Mucosa of stomach (tissue), 1 donor: ENCODE measurements at regions not wholly inside any gene's neighbourhood (a gene's known extent, or its start where the extent isn't known, plus 50 kb on each side); places are given as distances from the start of the nearest gene placed in this dataset.

Source experiments
- H3K27me3 ChIP-seq: one replicate; pipeline ENCODE4 v1.7.0; 2013; ENCODE audit warnings: mild to moderate bottlenecking, low read length; ENCODE audit not compliant: control insufficient read depth, insufficient read depth
- H3K36me3 ChIP-seq: one replicate; pipeline ENCODE4 v1.7.0; 2013; ENCODE audit warnings: low read length; ENCODE audit not compliant: control insufficient read depth, insufficient read depth
- H3K4me1 ChIP-seq: one replicate; pipeline ENCODE4 v1.7.0; 2013; ENCODE audit warnings: mild to moderate bottlenecking, low read length; ENCODE audit not compliant: control insufficient read depth, insufficient read depth
- H3K4me3 ChIP-seq: one replicate; pipeline ENCODE4 v1.7.0; 2013; ENCODE audit warnings: low read length
- H3K9ac ChIP-seq: one replicate; pipeline ENCODE4 v1.7.0; 2013; ENCODE audit warnings: mild to moderate bottlenecking, low read length, moderate library complexity
- H3K9me3 ChIP-seq: one replicate; pipeline ENCODE4 v1.7.0; 2013; ENCODE audit warnings: mild to moderate bottlenecking, low read length, moderate library complexity; ENCODE audit not compliant: control insufficient read depth
- donor health status: Pancreatic carcinoma.

DNA sequence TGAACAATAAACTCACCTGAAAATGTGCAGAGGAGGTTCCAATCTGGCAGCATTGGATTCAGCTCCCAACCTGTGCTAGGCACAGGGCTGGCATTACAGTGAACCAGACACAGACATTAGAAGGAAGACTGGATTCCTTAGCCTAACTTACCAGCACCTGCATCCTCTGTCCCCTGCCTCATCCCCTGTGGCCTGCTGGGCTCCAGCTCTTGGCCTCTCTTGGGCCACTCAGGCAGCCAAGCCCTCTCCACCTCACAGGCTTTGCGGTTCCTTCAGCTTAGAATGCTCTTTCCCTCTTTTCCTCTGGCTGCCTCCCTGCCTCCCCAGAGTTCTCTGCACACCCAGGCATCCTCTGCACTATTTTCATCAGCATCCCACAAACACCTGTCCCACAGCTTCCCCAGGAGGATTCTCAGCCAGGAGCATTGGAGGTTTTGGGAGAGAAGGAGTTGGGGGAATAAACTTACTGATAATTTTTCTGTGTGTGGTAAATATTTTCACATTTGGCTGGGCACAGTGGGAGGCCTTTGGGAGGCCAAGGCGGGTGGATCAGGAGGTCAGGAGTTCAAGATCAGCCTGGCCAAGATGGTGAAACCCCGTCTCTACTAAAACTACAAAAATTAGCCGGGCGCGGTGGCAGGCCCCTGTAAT, 132.0 kb downstream of the INHBB start:
- no peaks in the 10 kb centered on the region for H3K27me3 ChIP-seq

DNA sequence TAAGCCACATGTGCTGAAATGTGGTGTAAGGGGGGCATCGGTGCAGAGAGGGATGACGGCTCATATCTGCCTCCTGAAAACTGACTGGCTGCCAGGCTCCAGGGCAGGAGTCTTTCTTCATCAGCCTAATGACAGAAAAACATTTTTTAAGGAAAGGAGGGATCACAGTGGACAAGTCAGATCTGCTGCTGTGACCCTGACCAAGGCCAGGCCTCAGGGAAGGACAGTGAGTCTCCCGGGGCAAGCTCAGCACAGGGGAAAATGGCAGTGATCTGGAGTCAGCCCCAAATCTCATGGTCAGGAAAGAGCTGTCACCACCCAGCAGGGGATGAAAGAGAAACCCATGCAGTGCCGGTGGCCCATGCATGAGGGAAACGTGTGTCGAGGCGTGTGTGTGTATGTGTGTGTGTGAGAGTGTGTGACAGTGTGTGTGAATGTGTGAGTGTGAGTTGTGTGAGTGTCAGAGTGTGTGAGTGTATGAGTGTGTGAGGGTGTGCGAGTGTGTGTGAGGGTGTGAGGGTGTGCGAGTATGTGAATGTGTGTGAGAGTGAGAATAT, 134.5 kb downstream of the INHBB start:
- no peaks in the 10 kb centered on the region for H3K9me3 ChIP-seq
- H3K4me3 ChIP-seq = no peak overlapping the region
- no peaks in the 10 kb centered on the region for H3K36me3 ChIP-seq
- peaks cover 7% of the 10 kb centered on the region for H3K27me3 ChIP-seq
- H3K9ac ChIP-seq = no peak overlapping the region
- peaks cover 10% of the 10 kb centered on the region for H3K4me1 ChIP-seq

More for the DNA sequence above, 132.0 kb downstream of the INHBB start:
- H3K9ac ChIP-seq = no peak overlapping the region
- no peaks in the 10 kb centered on the region for H3K9me3 ChIP-seq
- no peak overlapping the region for H3K4me3 ChIP-seq
- no peaks in the 10 kb centered on the region for H3K36me3 ChIP-seq
- peaks cover 20% of the 10 kb centered on the region for H3K4me1 ChIP-seq

DNA sequence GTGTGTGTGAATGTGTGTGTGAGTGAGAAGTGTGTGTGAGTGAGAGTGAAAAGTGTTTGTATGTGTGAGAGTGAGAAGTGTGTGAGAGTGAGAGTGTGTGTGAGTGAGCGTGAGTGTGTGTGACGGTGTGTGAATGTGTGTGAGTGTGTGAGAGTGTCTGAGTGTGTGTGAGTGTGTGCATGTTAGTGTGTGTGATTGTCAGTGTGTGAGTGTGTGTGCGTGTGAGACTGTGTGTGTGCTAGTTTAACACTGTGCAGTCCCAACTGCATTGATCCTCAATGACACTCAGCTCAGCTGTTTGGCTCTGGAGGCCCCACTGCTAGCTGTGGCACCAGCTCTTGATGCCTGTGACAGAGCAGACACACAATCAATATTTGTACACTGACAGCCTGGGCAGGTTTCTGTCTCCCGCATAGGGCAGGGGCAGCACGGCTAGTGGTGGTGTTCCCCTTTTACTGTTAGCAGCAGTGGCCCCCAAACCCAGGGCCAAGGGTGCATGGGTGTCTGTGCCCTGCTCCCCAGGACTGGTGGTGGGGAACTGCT, 135.0 kb downstream of the INHBB start:
- Histone ChIP-seq H3K27me3 (peaks cover 7% of the 10 kb centered on the region), H3K36me3 (no peaks in the 10 kb centered on the region), H3K9ac (no peak overlapping the region), H3K4me3 (no peak overlapping the region), H3K4me1 (peaks cover 10% of the 10 kb centered on the region), H3K9me3 (no peaks in the 10 kb centered on the region)

DNA sequence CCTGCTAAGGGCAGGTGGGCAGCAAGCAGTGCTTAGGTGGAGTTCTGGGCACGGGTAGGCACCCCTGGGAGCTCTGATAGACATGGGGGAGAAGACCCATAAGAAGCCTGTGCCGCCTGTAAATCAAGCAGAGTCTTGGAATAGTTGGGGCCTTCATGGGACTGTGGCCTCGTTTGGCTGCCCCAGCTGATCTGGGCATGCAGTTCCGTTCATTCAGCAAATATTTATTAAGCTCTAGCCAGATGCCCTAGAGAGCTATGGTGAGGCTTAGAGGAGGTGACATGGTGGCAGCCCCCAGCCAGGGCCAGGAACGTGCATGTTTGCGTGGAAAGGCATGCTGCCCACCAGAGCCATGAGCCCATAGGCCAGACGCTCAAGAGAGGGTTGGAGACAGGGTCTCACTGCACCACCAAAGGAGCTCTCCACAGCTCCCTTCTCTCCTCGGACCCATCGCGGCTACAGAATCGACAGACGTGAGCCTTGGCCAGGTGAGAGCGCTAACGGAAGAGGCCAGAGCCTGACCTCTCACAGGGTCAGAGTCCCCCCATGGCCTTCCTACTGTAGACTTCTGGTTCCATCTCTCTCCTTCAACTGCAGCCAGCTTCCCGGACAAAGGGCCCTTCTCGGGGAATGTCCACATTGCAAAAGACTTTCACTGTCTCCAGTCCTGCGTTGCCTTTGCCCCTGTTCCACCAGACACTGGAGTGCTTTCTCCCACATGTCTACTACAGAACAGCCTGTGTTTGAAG, 135.7 kb downstream of the INHBB start:
- Histone ChIP-seq H3K4me3 (no peak overlapping the region), H3K36me3 (no peaks in the 10 kb centered on the region), H3K4me1 (peaks cover 10% of the 10 kb centered on the region), H3K9ac (no peak overlapping the region), H3K27me3 (peaks cover 7% of the 10 kb centered on the region), H3K9me3 (no peaks in the 10 kb centered on the region)

DNA sequence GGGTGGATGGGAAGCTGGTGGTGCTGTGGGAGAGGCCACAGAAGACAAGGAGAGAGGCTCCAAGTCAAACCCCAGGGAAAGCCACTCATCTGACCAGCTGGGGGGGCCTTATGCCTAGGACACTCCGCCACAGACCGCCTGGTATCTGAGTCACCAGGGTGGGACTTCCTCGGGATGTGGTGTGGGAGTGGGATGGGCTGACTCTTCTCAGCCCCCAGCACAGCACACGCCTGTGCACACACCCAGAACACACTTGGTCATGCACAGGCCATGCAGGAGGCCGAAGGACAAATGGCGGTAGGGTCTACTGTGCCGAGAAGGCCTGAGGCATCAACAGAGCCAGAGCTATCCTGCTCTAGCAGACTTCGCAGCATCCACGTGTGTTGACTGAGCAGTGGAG, 136.4 kb downstream of the INHBB start:
- Histone ChIP-seq H3K36me3 (no peaks in the 10 kb centered on the region), H3K9ac (no peak overlapping the region), H3K4me1 (peaks cover 10% of the 10 kb centered on the region), H3K27me3 (peaks cover 7% of the 10 kb centered on the region), H3K4me3 (no peak overlapping the region), H3K9me3 (no peaks in the 10 kb centered on the region)

DNA sequence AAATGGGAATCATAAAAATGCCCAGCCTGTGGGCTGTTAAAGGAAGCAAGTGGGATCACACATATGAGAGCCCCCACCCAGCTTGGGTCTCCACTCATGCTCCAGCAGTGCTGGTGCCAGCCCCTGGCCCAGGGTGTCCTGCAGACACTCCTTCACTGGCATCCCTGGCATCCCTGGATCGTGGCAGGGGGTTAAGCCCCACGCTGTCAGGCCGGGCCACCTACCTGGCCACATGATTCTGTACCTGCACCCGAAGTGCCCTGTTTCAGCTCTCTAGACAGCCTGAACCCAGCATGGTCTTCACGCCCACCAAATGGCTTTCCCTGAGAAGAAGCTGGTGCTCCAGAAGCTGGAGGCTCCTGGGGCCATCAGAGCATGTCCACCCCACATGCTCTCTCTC, 137.4 kb downstream of the INHBB start:
- Histone ChIP-seq H3K4me1 (peaks cover 10% of the 10 kb centered on the region), H3K4me3 (no peak overlapping the region), H3K27me3 (peaks cover 7% of the 10 kb centered on the region), H3K9ac (no peak overlapping the region), H3K36me3 (no peaks in the 10 kb centered on the region), H3K9me3 (no peaks in the 10 kb centered on the region)

DNA sequence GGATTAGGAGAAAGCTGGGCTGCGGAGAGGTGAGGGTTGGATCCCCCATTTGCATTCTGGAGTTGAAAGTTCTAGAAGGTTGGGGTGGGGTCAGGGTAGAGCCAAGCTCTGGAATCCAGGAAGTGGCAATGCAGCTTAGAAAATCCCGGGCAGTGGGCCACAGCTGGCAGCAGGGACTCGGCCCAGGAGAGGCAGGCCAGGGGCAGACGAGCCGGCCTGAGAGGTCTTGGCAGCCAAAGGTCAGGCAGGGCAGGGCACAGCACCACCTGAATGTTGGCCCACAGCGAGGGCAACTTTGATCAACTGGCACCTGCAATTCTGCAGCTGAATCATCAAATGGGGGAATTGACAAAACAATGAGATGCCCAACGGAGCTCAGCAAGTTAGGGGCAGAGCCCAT, 139.2 kb downstream of the INHBB start:
- Histone ChIP-seq H3K4me3 (no peak overlapping the region), H3K27me3 (peaks cover 7% of the 10 kb centered on the region), H3K9me3 (no peaks in the 10 kb centered on the region), H3K9ac (no peak overlapping the region), H3K36me3 (no peaks in the 10 kb centered on the region), H3K4me1 (peaks cover 10% of the 10 kb centered on the region)

DNA sequence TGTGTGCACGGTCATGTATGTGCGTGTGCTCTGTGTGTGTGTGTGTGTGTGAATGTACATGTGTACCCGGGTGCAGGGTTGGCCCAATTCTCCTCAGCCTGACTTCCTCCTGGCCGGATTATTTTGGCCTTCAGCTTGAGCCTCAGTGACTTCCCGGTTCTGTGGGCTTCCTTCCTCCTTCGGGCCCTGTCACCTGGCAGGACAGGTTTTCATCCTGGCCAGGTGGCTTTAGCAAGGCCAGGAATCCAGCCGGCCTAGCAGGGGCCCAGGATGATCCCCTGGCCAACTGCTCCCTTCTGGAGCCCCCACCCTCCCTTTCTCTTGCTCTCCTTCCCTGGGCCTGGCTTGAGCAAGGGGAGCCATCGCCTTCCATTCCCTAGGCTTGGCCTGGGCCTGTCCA, 140.5 kb downstream of the INHBB start:
- Histone ChIP-seq H3K4me1 (peaks cover 10% of the 10 kb centered on the region), H3K36me3 (no peaks in the 10 kb centered on the region), H3K9me3 (no peaks in the 10 kb centered on the region), H3K9ac (no peak overlapping the region), H3K4me3 (no peak overlapping the region), H3K27me3 (peaks cover 7% of the 10 kb centered on the region)

DNA sequence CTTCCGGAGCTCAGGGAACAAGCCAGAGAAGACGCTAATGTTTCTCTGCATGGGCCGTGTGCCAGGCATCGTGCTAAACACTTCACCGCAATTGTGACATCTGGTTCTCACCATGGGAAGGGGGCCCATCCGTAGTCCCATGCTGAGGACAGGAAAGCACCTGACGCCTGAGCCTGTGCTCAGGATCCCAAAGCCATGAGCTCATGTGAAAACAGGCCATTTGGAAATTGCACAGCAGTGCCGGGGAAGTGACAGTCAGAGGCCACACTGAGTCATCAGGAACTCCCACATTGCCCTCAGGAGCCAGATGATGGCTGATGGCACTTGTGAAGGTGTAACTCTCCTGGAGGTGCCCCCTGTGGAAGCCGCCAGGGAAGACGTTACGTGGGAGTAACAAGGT, 141.0 kb downstream of the INHBB start:
- Histone ChIP-seq H3K36me3 (no peaks in the 10 kb centered on the region), H3K27me3 (peaks cover 7% of the 10 kb centered on the region), H3K4me1 (peaks cover 6% of the 10 kb centered on the region), H3K9ac (no peak overlapping the region), H3K4me3 (no peak overlapping the region), H3K9me3 (no peaks in the 10 kb centered on the region)

DNA sequence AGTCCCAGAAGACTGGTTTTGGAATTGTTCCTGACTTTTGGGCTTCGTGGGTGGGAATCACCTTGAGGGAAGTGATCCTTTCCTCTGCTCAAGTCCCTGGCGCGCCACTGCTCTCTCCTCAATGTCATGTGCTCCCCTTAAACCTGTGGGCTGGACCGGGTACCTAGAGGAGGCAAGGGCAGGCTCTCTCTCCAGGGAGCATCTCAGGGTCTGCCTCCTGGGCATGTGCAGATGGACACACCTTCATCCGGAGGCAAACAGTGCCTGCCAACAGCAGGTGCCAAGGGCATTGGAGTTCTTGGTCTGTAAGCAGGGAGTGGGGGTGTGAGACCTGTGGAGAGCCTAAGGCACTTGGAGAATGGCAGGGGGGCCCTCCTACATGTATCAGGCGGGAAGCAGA, 142.6 kb downstream of the INHBB start:
- H3K27me3 ChIP-seq = peaks cover 7% of the 10 kb centered on the region
- H3K9ac ChIP-seq = no peak overlapping the region
- H3K4me3 ChIP-seq = no peak overlapping the region
- peaks cover 6% of the 10 kb centered on the region for H3K4me1 ChIP-seq
- H3K36me3 ChIP-seq = no peaks in the 10 kb centered on the region
- H3K9me3 ChIP-seq = no peaks in the 10 kb centered on the region

DNA sequence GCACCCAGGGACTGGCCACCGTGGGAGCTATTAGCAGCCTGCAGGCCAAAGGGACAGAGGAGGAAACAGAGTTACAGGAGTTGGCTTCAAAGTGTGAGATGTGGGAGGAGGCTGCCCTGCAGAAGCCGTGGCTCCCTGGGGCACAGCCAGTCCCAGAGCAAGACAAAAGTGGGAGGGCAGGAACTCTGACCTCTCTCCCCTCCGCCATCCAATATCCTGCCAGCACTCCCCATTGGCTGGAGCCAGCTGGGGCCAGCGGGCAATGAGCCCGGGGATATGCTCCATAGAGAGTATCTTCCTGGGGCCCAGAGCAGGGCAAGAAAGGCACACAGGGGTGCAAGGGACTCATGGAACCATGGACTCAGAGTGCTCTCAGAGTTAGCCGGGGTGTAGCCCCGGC, 143.1 kb downstream of the INHBB start:
- Histone ChIP-seq H3K4me1 (peaks cover 6% of the 10 kb centered on the region), H3K9ac (no peak overlapping the region), H3K9me3 (no peaks in the 10 kb centered on the region), H3K27me3 (peaks cover 7% of the 10 kb centered on the region), H3K36me3 (no peaks in the 10 kb centered on the region), H3K4me3 (no peak overlapping the region)

DNA sequence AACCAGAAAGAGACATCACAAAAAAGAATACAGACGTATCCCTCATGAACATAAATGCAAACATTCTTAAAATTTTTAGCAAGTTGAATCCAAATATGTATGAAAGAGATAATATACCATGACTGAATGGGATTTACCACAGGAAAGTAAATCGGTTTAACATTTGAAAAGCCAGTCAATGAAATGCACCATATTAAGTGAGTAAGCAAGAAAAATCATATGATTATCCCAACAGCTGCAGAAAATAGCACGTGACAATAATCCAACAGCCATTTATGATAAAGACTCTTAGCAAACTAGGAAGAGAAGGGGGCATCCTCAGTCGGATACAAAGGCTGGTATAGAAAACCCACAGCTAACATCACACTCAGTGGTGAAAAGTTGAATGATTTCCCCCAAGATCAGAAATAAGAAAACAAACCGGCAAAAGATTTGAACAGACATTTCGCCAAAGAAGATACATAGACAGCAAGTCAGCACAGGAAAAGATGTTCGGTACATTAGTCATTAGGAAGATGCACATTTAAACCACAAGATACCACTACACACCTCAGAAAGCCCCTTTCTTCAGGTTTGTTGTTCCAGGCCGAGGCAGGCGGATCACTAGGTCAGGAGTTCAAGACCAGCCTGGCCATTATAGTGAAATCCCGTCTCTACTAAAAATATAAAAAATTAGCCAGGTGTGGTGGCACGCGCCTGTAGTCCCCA, 144.3 kb downstream of the INHBB start:
- Histone ChIP-seq H3K4me1 (peaks cover 2% of the 10 kb centered on the region), H3K27me3 (peaks cover 2% of the 10 kb centered on the region), H3K9me3 (no peaks in the 10 kb centered on the region), H3K4me3 (no peak overlapping the region), H3K9ac (no peak overlapping the region), H3K36me3 (no peaks in the 10 kb centered on the region)
